ENCODE measurements at regions not wholly inside any gene's neighbourhood (a gene's known extent, or its start where the extent isn't known, plus 50 kb on each side); places are given as distances from the start of the nearest gene placed in this dataset.

- Histone ChIP-seq H3K9me3 (replicated peaks in 1 of 11) (peaks cover 15 to 22% (median 17%) of the 10 kb centered on the region in 11 experiments), H4K20me1 (no peaks in the 10 kb centered on the region), H3K4me3 (no peak overlapping the region), H3K27me3 (no peaks in the 10 kb centered on the region), H3K27ac (no peak overlapping the region), H3K9ac (no peak overlapping the region), H3K4me2 (no peak overlapping the region), H3K36me3 (peaks cover 0 to 3% (median 0%) of the 10 kb centered on the region in 11 experiments; a peak in 2 of 22 replicates), H3K4me1 (peaks cover 0 to 12% (median 3%) of the 10 kb centered on the region in 10 experiments; a peak in 5 of 20 replicates)
- no peak for TF ChIP-seq Cebpa-rat (IDR thresholded peaks at IDR 0.05)
Measured at GRCh38 chr5:112628214-112628980, 109.3 kb upstream of the APC start.

GRCh38 chr5:112630246-112631009 lies 107.3 kb upstream of the APC start:
- Histone ChIP-seq H4K20me1 (no peaks in the 10 kb centered on the region), H3K9ac (no peak overlapping the region), H3K27me3 (no peaks in the 10 kb centered on the region), H3K27ac (no peak overlapping the region), H3K9me3 (replicated peaks in 1 of 11) (peaks cover 23 to 36% (median 28%) of the 10 kb centered on the region in 11 experiments), H3K4me2 (no peak overlapping the region), H3K36me3 (peaks cover 0 to 4% (median 0%) of the 10 kb centered on the region in 11 experiments; a peak in 2 of 22 replicates), H3K4me3 (no peak overlapping the region), H3K4me1 (peaks cover 0 to 12% (median 3%) of the 10 kb centered on the region in 10 experiments; a peak in 5 of 20 replicates)
- no peak for TF ChIP-seq Cebpa-rat (IDR thresholded peaks at IDR 0.05)

- Histone ChIP-seq H3K27me3 (no peaks in the 10 kb centered on the region), H3K4me2 (no peak overlapping the region), H3K36me3 (peaks cover 0 to 4% (median 0%) of the 10 kb centered on the region in 11 experiments; a peak in 2 of 22 replicates), H3K27ac (no peak overlapping the region), H3K9me3 (replicated peaks in 1 of 11) (peaks cover 23 to 36% (median 28%) of the 10 kb centered on the region in 11 experiments), H3K9ac (no peak overlapping the region), H4K20me1 (no peaks in the 10 kb centered on the region), H3K4me1 (no peaks in the 10 kb centered on the region), H3K4me3 (no peak overlapping the region)
- TF ChIP-seq Cebpa-rat (IDR thresholded peaks at IDR 0.05) = no peak
Measured at GRCh38 chr5:112634166-112634565, 103.5 kb upstream of the APC start.

DNA sequence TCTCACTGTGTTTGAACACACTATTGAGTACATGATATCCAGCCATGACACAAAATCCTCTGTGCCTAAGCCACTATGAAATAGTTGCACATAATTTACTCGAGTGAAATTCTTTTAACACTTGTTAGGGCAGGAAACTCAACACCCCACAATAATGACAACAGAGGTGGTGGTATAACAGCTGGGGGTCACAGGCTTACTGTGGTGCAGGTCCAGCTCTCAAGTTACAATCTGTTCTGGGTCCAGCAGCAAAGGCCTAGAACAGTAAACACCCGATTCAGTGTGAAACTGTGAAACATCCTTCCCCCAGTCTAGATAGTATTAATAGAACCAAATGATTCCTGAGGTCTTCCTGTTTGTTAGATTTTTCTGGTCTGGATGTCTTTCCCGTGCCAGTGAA lies 102.9 kb upstream of the APC start:
- H3K4me3 ChIP-seq = no peak overlapping the region
- H3K4me1 ChIP-seq = no peaks in the 10 kb centered on the region; a peak in 1 of 20 replicates
- H4K20me1 ChIP-seq = no peaks in the 10 kb centered on the region
- no peak for TF ChIP-seq Cebpa-rat (IDR thresholded peaks at IDR 0.05)
- peaks cover 23 to 36% (median 28%) of the 10 kb centered on the region in 11 experiments for H3K9me3 ChIP-seq (replicated peaks in 1 of 11)
- no peaks in the 10 kb centered on the region for H3K27me3 ChIP-seq
- no peak overlapping the region for H3K9ac ChIP-seq
- peaks cover 0 to 4% (median 0%) of the 10 kb centered on the region in 11 experiments; a peak in 2 of 22 replicates for H3K36me3 ChIP-seq
- H3K4me2 ChIP-seq = no peak overlapping the region
- H3K27ac ChIP-seq = no peak overlapping the region

DNA sequence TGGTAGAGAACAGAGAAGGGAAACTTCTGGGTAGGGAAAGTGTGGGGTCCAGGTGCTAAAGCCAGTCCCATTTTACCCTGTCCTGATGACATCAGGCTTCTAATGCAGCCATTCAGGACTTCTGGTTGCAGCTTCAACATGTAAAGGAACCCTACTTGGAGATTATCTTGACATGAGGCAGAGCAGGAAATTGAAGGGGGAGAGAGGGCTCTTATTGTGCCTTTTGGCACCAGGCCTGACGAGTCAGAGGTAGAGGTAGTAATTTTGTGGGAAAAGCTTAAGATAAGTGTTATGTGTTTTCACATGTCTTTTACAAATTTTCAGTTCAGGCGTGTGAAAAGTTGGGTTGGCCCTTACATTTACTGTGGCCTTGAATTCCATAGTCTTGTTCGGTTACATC lies 102.4 kb upstream of the APC start:
- H3K36me3 ChIP-seq = peaks cover 0 to 4% (median 0%) of the 10 kb centered on the region in 11 experiments; a peak in 2 of 22 replicates
- TF ChIP-seq Cebpa-rat (IDR thresholded peaks at IDR 0.05) = no peak
- no peak overlapping the region for H3K4me2 ChIP-seq
- no peaks in the 10 kb centered on the region for H4K20me1 ChIP-seq
- peaks cover 23 to 36% (median 28%) of the 10 kb centered on the region in 11 experiments for H3K9me3 ChIP-seq (replicated peaks in 1 of 11)
- H3K27ac ChIP-seq = no peak overlapping the region
- H3K9ac ChIP-seq = no peak overlapping the region
- no peaks in the 10 kb centered on the region for H3K27me3 ChIP-seq
- no peak overlapping the region for H3K4me3 ChIP-seq
- peaks cover 0 to 4% (median 0%) of the 10 kb centered on the region in 10 experiments; a peak in 2 of 20 replicates for H3K4me1 ChIP-seq

- Histone ChIP-seq H3K27ac (no peak overlapping the region), H3K36me3 (peaks cover 0 to 4% (median 0%) of the 10 kb centered on the region in 11 experiments; a peak in 2 of 22 replicates), H3K4me2 (no peak overlapping the region), H4K20me1 (no peaks in the 10 kb centered on the region), H3K4me1 (peaks cover 0 to 6% (median under 1%) of the 10 kb centered on the region in 10 experiments; a peak in 4 of 20 replicates), H3K27me3 (no peaks in the 10 kb centered on the region), H3K9me3 (replicated peaks in 1 of 11) (peaks cover 23 to 35% (median 28%) of the 10 kb centered on the region in 11 experiments), H3K4me3 (no peak overlapping the region), H3K9ac (no peak overlapping the region)
- no peak for TF ChIP-seq Cebpa-rat (IDR thresholded peaks at IDR 0.05)
Measured at GRCh38 chr5:112635771-112636731, 101.6 kb upstream of the APC start.

- H3K4me3 ChIP-seq = no peak overlapping the region
- H3K27me3 ChIP-seq = no peaks in the 10 kb centered on the region
- peaks cover 0 to 4% (median 0%) of the 10 kb centered on the region in 11 experiments; a peak in 2 of 22 replicates for H3K36me3 ChIP-seq
- H3K9me3 ChIP-seq (replicated peaks in 1 of 11) = peaks cover 20 to 33% (median 26%) of the 10 kb centered on the region in 11 experiments
- H4K20me1 ChIP-seq = no peaks in the 10 kb centered on the region
- H3K9ac ChIP-seq = no peak overlapping the region
- no peak overlapping the region for H3K4me2 ChIP-seq
- H3K4me1 ChIP-seq = peaks cover 0 to 9% (median 2%) of the 10 kb centered on the region in 10 experiments; a peak in 4 of 20 replicates
- no peak for TF ChIP-seq Cebpa-rat (IDR thresholded peaks at IDR 0.05)
- H3K27ac ChIP-seq = no peak overlapping the region
Measured at GRCh38 chr5:112636751-112637150, 100.9 kb upstream of the APC start.

GRCh38 chr5:112637343-112637742 lies 100.3 kb upstream of the APC start:
- H4K20me1 ChIP-seq = no peaks in the 10 kb centered on the region
- H3K27ac ChIP-seq = no peak overlapping the region
- no peak for TF ChIP-seq Cebpa-rat (IDR thresholded peaks at IDR 0.05)
- peaks cover 0 to 9% (median 2%) of the 10 kb centered on the region in 10 experiments; a peak in 4 of 20 replicates for H3K4me1 ChIP-seq
- no peak overlapping the region for H3K4me2 ChIP-seq
- no peaks in the 10 kb centered on the region for H3K27me3 ChIP-seq
- H3K9ac ChIP-seq = no peak overlapping the region
- peaks cover 14 to 29% (median 20%) of the 10 kb centered on the region in 11 experiments for H3K9me3 ChIP-seq (replicated peaks in 1 of 11)
- H3K36me3 ChIP-seq = peaks cover 0 to 4% (median 0%) of the 10 kb centered on the region in 11 experiments; a peak in 2 of 22 replicates
- H3K4me3 ChIP-seq = no peak overlapping the region

Data from BLaER1 treated with 17β-estradiol and CSF1 and Interleukin-3, amounts not matched to agents 10 nM and 100 nM (cell line).